ENCODE measurements at regions not wholly inside any gene's neighbourhood (a gene's known extent, or its start where the extent isn't known, plus 50 kb on each side); places are given as distances from the start of the nearest gene placed in this dataset.

DNA sequence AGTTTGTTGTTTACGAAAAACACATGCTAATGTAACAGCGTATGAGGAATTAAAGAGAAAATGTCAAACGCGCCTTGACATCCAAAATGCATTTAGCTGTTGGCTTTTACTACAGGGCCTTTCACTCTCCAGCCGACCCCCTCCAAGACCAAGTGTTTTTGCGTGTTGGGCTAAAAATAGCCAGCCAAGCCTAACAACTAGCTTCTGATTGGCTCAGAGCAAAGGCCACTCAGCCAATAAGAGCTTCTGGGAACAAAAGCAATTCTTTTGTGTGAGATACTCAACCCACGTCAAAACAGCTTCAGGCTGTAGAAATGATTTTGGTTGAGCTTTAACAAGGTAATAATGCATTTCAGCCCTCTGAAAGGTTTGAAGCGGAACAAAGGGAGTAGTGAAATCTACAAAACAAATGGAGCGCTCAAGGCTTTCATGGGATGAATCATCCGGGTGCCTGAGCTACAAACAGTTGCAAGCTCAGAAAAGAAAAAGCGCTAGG is 198.7 kb upstream of the DCN start:
- H3K27me3 ChIP-seq (ENCODE audit: insufficient read depth, low read depth) = no peaks in the 10 kb centered on the region
- POLR2A ChIA-PET (ENCODE audit: unreplicated experiment) = no interaction called here
- H2AFZ ChIP-seq = no peak overlapping the region
- H4K20me1 ChIP-seq (ENCODE audit: insufficient read depth) = no peaks in the 10 kb centered on the region
- DNase-seq = no peak
- H3K9me3 ChIP-seq (ENCODE audit: insufficient read depth, low read depth) = no peaks in the 10 kb centered on the region
- H3K27ac ChIP-seq = no peak overlapping the region
- CTCF ChIA-PET = interaction anchor here (0.6 to 0.8 kb wide), 2 partner anchors 756 to 1027 kb away, joined by 3 to 7 read pairs; no protein-coding TSS in a partner anchor
- no peaks in the 10 kb centered on the region for H3K9me2 ChIP-seq (ENCODE audit: insufficient read depth)
- BruUV-seq (replicated peaks) = no TSS peak
- no peaks in the 10 kb centered on the region for H3F3A ChIP-seq (ENCODE audit: insufficient read depth, low read depth)
- H3K4me1 ChIP-seq (replicated peaks; ENCODE audit: insufficient read depth) = peaks cover 9% of the 10 kb centered on the region
- TF ChIP-seq, protein P1, sequence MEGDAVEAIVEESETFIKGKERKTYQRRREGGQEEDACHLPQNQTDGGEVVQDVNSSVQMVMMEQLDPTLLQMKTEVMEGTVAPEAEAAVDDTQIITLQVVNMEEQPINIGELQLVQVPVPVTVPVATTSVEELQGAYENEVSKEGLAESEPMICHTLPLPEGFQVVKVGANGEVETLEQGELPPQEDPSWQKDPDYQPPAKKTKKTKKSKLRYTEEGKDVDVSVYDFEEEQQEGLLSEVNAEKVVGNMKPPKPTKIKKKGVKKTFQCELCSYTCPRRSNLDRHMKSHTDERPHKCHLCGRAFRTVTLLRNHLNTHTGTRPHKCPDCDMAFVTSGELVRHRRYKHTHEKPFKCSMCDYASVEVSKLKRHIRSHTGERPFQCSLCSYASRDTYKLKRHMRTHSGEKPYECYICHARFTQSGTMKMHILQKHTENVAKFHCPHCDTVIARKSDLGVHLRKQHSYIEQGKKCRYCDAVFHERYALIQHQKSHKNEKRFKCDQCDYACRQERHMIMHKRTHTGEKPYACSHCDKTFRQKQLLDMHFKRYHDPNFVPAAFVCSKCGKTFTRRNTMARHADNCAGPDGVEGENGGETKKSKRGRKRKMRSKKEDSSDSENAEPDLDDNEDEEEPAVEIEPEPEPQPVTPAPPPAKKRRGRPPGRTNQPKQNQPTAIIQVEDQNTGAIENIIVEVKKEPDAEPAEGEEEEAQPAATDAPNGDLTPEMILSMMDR (conservative IDR thresholded peaks at IDR 0.05) = no peak
- no peak for TF ChIP-seq EZH2 (IDR thresholded peaks at IDR 0.05; ENCODE audit: low read depth)
- intact Hi-C loops (cut with micrococcal nuclease; ENCODE audit: unreplicated experiment) = loop anchor here (5.0 to 10.0 kb wide), 2 partner anchors 196 to 393 kb away; no protein-coding TSS in a partner anchor
- H3K79me2 ChIP-seq (ENCODE audit: low read depth) = no peaks in the 10 kb centered on the region
- H3K4me3 ChIP-seq = no peak overlapping the region
- no peak overlapping the region for H3K4me2 ChIP-seq
- H3K36me3 ChIP-seq (ENCODE audit: low read depth) = no peaks in the 10 kb centered on the region

DNA sequence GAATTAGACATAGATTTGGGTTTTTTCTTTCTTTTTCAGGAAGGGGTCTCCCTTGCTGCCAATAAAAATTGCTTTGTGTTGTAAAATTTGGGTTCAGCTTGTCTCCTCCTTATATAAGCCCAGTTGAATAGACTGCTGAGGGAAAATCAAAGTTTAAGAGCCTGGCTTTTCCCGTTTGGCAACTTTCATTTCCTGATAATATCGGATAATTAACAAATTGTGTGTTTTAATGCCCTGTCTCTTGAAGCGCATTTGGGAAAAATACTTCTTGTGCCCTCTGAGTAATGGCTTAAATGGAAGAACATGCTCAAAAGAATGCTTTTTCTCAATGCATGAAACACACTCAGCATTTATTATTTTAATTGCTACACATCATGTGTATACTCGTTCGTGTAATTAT is 198.0 kb upstream of the DCN start:
- H3K79me2 ChIP-seq (ENCODE audit: low read depth) = no peaks in the 10 kb centered on the region
- H3K36me3 ChIP-seq (ENCODE audit: low read depth) = no peaks in the 10 kb centered on the region
- intact Hi-C loops (cut with micrococcal nuclease; ENCODE audit: unreplicated experiment) = loop anchor here (5.0 to 10.0 kb wide), 2 partner anchors 197 to 394 kb away; no protein-coding TSS in a partner anchor
- H3K27ac ChIP-seq = no peak overlapping the region
- no peak for TF ChIP-seq EZH2 (IDR thresholded peaks at IDR 0.05; ENCODE audit: low read depth)
- no peaks in the 10 kb centered on the region for H3K9me2 ChIP-seq (ENCODE audit: insufficient read depth)
- H3K4me1 ChIP-seq (replicated peaks; ENCODE audit: insufficient read depth) = peaks cover 9% of the 10 kb centered on the region
- BruUV-seq (replicated peaks) = no TSS peak
- CTCF ChIA-PET = no interaction called here
- no peaks in the 10 kb centered on the region for H3K9me3 ChIP-seq (ENCODE audit: insufficient read depth, low read depth)
- no peak for DNase-seq
- H3F3A ChIP-seq (ENCODE audit: insufficient read depth, low read depth) = no peaks in the 10 kb centered on the region
- H3K4me3 ChIP-seq = no peak overlapping the region
- no peak overlapping the region for H3K4me2 ChIP-seq
- H2AFZ ChIP-seq = no peak overlapping the region
- POLR2A ChIA-PET (ENCODE audit: unreplicated experiment) = no interaction called here
- H4K20me1 ChIP-seq (ENCODE audit: insufficient read depth) = no peaks in the 10 kb centered on the region
- H3K27me3 ChIP-seq (ENCODE audit: insufficient read depth, low read depth) = no peaks in the 10 kb centered on the region

DNA sequence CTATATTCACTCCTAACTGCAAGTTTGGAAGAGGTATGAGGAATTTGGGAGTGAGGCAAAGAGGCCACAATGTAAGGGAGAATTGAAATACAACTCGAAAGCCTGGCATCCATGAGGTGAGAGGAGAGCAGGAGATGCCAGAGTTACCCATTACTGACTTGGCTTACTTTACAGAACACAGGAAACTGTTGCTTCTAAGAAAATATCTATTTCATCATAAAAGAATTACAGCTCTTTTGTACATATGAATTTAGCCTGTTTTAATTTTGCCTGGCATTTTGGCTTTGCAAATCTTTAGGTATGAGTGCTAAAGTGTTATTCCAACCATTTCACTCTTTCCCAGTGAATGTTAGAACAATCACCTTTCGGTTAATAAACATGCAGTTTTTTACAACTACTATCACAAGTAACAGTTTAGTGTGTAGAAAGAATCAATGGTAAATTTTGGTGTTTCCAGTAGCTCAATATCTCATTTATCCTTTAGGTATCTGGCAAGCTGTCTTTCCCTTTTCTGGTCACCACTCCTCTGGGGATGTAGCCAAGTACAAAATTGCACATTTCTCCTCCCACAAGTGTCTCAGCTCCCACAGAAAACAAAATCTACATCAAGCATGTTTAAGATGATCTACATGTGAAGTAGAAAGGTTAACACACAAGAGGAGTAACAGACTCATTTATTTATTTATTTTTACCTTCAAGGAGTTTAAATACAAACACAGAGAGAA is 196.6 kb upstream of the DCN start:
- peaks cover 4% of the 10 kb centered on the region for H3K4me1 ChIP-seq (replicated peaks; ENCODE audit: insufficient read depth)
- H3K27me3 ChIP-seq (ENCODE audit: insufficient read depth, low read depth) = no peaks in the 10 kb centered on the region
- H4K20me1 ChIP-seq (ENCODE audit: insufficient read depth) = no peaks in the 10 kb centered on the region
- H3K9me2 ChIP-seq (ENCODE audit: insufficient read depth) = no peaks in the 10 kb centered on the region
- POLR2A ChIA-PET (ENCODE audit: unreplicated experiment) = interaction anchor here (0.7 kb wide), 1 partner anchor 8 kb away, joined by 3 read pairs; no protein-coding TSS in a partner anchor
- H3K9me3 ChIP-seq (ENCODE audit: insufficient read depth, low read depth) = no peaks in the 10 kb centered on the region
- no peak for DNase-seq
- H3F3A ChIP-seq (ENCODE audit: insufficient read depth, low read depth) = no peaks in the 10 kb centered on the region
- CTCF ChIA-PET = no interaction called here
- H3K36me3 ChIP-seq (ENCODE audit: low read depth) = no peaks in the 10 kb centered on the region
- intact Hi-C loops (cut with micrococcal nuclease; ENCODE audit: unreplicated experiment) = no loop called here
- H3K4me3 ChIP-seq = no peak overlapping the region
- no peaks in the 10 kb centered on the region for H3K79me2 ChIP-seq (ENCODE audit: low read depth)
- no peak overlapping the region for H3K27ac ChIP-seq
- TF ChIP-seq, protein P1 (conservative IDR thresholded peaks at IDR 0.05) = no peak
- no peak for TF ChIP-seq EZH2 (IDR thresholded peaks at IDR 0.05; ENCODE audit: low read depth)
- H2AFZ ChIP-seq = no peak overlapping the region
- BruUV-seq (replicated peaks) = no TSS peak
- no peak overlapping the region for H3K4me2 ChIP-seq

Data from PC-9 (cell line).